Subcutaneous abdominal adipose tissue (tissue), 5 donors: ENCODE measurements at regions not wholly inside any gene's neighbourhood (a gene's known extent, or its start where the extent isn't known, plus 50 kb on each side); places are given as distances from the start of the nearest gene placed in this dataset.

Experiments used
- H3K27ac ChIP-seq: one replicate; pipeline ENCODE4 v1.7.0; 2013; ENCODE audit warnings: low read depth, mild to moderate bottlenecking, inconsistent platforms, low read length, moderate library complexity
- H3K27me3 ChIP-seq, 5 donors: one replicate each; pipeline ENCODE4 v1.7.0; 2013; ENCODE audit warnings: low read length in 5 of 5, inconsistent platforms in 1 of 5; ENCODE audit not compliant: control insufficient read depth in 5 of 5, insufficient read depth in 4 of 5
- H3K36me3 ChIP-seq, 5 donors: one replicate each; pipeline ENCODE4 v1.7.0; 2013; ENCODE audit warnings: low read length in 5 of 5; ENCODE audit not compliant: control insufficient read depth in 5 of 5, insufficient read depth in 5 of 5
- H3K4me1 ChIP-seq, 5 donors: one replicate each; pipeline ENCODE4 v1.7.0; 2013; ENCODE audit warnings: low read length in 5 of 5, mild to moderate bottlenecking in 3 of 5, moderate library complexity in 1 of 5; ENCODE audit not compliant: control insufficient read depth in 5 of 5, insufficient read depth in 5 of 5
- H3K4me3 ChIP-seq, 5 donors: one replicate each; pipeline ENCODE4 v1.7.0; 2013; ENCODE audit warnings: low read length in 5 of 5, low read depth in 1 of 5
- H3K9ac ChIP-seq, 5 donors: one replicate each; pipeline ENCODE4 v1.7.0; 2013; ENCODE audit warnings: low read length in 5 of 5, mild to moderate bottlenecking in 4 of 5, moderate library complexity in 3 of 5
- H3K9me3 ChIP-seq, 5 donors: one replicate each; pipeline ENCODE4 v1.7.0; 2013; ENCODE audit warnings: low read length in 5 of 5; ENCODE audit not compliant: control insufficient read depth in 5 of 5
- donor health status: healthy.
- donor health status: healthy.
- donor health status: healthy.
- donor health status: healthy.
- donor health status: healthy.

- no peaks in the 10 kb centered on the region for H3K27me3 ChIP-seq
- no peak overlapping the region for H3K9ac ChIP-seq
- H3K36me3 ChIP-seq, result no peaks in the 10 kb centered on the region
- H3K4me3 ChIP-seq, result no peak overlapping the region
- no peaks in the 10 kb centered on the region for H3K4me1 ChIP-seq
- H3K9me3 ChIP-seq, result no peaks in the 10 kb centered on the region
- no peak overlapping the region for H3K27ac ChIP-seq
Measured at GRCh38 chrX:99480728-99481127, 929.3 kb downstream of the PCDH19 start.

- Histone ChIP-seq H3K4me1 (no peaks in the 10 kb centered on the region), H3K27me3 (peaks cover 5 to 12% (median 7%) of the 10 kb centered on the region in 5 donors), H3K36me3 (no peaks in the 10 kb centered on the region), H3K9me3 (peaks cover 0 to 4% (median 3%) of the 10 kb centered on the region in 5 donors), H3K27ac (no peak overlapping the region), H3K9ac (no peak overlapping the region), H3K4me3 (no peak overlapping the region)
Measured at GRCh38 chrX:99469439-99469838, 940.6 kb downstream of the PCDH19 start.

- H3K9ac ChIP-seq, result no peak overlapping the region
- no peaks in the 10 kb centered on the region for H3K36me3 ChIP-seq
- H3K4me3 ChIP-seq, result no peak overlapping the region
- H3K27me3 ChIP-seq, result peaks cover 5 to 12% (median 7%) of the 10 kb centered on the region in 5 donors
- H3K9me3 ChIP-seq, result peaks cover 0 to 2% (median 0%) of the 10 kb centered on the region in 5 donors
- H3K27ac ChIP-seq, result no peak overlapping the region
- H3K4me1 ChIP-seq, result no peaks in the 10 kb centered on the region
Measured at GRCh38 chrX:99468993-99469392, 941.1 kb downstream of the PCDH19 start.

GRCh38 chrX:99461223-99461622, 948.9 kb downstream of the PCDH19 start:
- Histone ChIP-seq H3K9me3 (no peaks in the 10 kb centered on the region), H3K27ac (no peak overlapping the region), H3K4me1 (no peaks in the 10 kb centered on the region), H3K4me3 (no peak overlapping the region), H3K36me3 (no peaks in the 10 kb centered on the region), H3K9ac (no peak overlapping the region), H3K27me3 (no peaks in the 10 kb centered on the region)

GRCh38 chrX:99445336-99445735, 964.7 kb downstream of the PCDH19 start:
- Histone ChIP-seq H3K9ac (no peak overlapping the region), H3K4me3 (no peak overlapping the region), H3K27ac (no peak overlapping the region), H3K9me3 (no peaks in the 10 kb centered on the region), H3K4me1 (no peaks in the 10 kb centered on the region), H3K36me3 (no peaks in the 10 kb centered on the region), H3K27me3 (no peaks in the 10 kb centered on the region)

- Histone ChIP-seq H3K9me3 (peaks cover 0 to 17% (median 0%) of the 10 kb centered on the region in 5 donors), H3K4me3 (no peak overlapping the region), H3K9ac (no peak overlapping the region), H3K27ac (no peak overlapping the region), H3K4me1 (no peaks in the 10 kb centered on the region), H3K36me3 (no peaks in the 10 kb centered on the region), H3K27me3 (peaks cover 0 to 3% (median 0%) of the 10 kb centered on the region in 5 donors)
Measured at GRCh38 chrX:99421796-99422195, 988.3 kb downstream of the PCDH19 start.

- H3K9ac ChIP-seq, result no peak overlapping the region
Measured at GRCh38 chrX:99415470-99415869, 994.6 kb downstream of the PCDH19 start.

GRCh38 chrX:99413317-99413716, 996.8 kb downstream of the PCDH19 start:
- Histone ChIP-seq H3K27ac (no peak overlapping the region), H3K36me3 (no peaks in the 10 kb centered on the region), H3K4me1 (no peaks in the 10 kb centered on the region), H3K9me3 (peaks cover 0 to 2% (median 0%) of the 10 kb centered on the region in 5 donors), H3K27me3 (peaks cover 0 to 10% (median 8%) of the 10 kb centered on the region in 5 donors), H3K4me3 (no peak overlapping the region), H3K9ac (no peak overlapping the region)

More at GRCh38 chrX:99415470-99415869, 994.6 kb downstream of the PCDH19 start:
- H3K9me3 ChIP-seq, result peaks cover 0 to 5% (median 0%) of the 10 kb centered on the region in 5 donors
- H3K4me1 ChIP-seq, result no peaks in the 10 kb centered on the region
- H3K4me3 ChIP-seq, result no peak overlapping the region
- no peak overlapping the region for H3K27ac ChIP-seq
- peaks cover 0 to 10% (median 8%) of the 10 kb centered on the region in 5 donors for H3K27me3 ChIP-seq
- no peaks in the 10 kb centered on the region for H3K36me3 ChIP-seq

- no peaks in the 10 kb centered on the region for H3K9me3 ChIP-seq
- no peaks in the 10 kb centered on the region for H3K4me1 ChIP-seq
- no peak overlapping the region for H3K4me3 ChIP-seq
- no peak overlapping the region for H3K27ac ChIP-seq
- H3K36me3 ChIP-seq, result no peaks in the 10 kb centered on the region
- H3K9ac ChIP-seq, result no peak overlapping the region
- peaks cover 0 to 7% (median 0%) of the 10 kb centered on the region in 5 donors for H3K27me3 ChIP-seq
Measured at GRCh38 chrX:99398545-99398944, 1011.5 kb downstream of the PCDH19 start.

- Histone ChIP-seq H3K9me3 (no peaks in the 10 kb centered on the region), H3K27me3 (peaks cover 0 to 7% (median 0%) of the 10 kb centered on the region in 5 donors), H3K4me1 (no peaks in the 10 kb centered on the region), H3K27ac (no peak overlapping the region), H3K36me3 (no peaks in the 10 kb centered on the region), H3K4me3 (no peak overlapping the region), H3K9ac (no peak overlapping the region)
Measured at GRCh38 chrX:99397879-99398278, 1012.2 kb downstream of the PCDH19 start.

GRCh38 chrX:99394456-99394855, 1015.6 kb downstream of the PCDH19 start:
- Histone ChIP-seq H3K27ac (no peak overlapping the region), H3K36me3 (no peaks in the 10 kb centered on the region), H3K4me3 (no peak overlapping the region), H3K27me3 (peaks cover 0 to 7% (median 0%) of the 10 kb centered on the region in 5 donors), H3K9me3 (peaks cover 3 to 5% (median 3%) of the 10 kb centered on the region in 5 donors), H3K4me1 (no peaks in the 10 kb centered on the region), H3K9ac (no peak overlapping the region)
